DND-41 (cell line): ENCODE measurements at regions not wholly inside any gene's neighbourhood (a gene's known extent, or its start where the extent isn't known, plus 50 kb on each side); places are given as distances from the start of the nearest gene placed in this dataset.

Experiments
- ATAC-seq: fragments of 200-7000 bp; cut with Tn5 transposase; 3 replicates; pipeline ENCODE4 v1.9.1; 2021; ENCODE audit warnings: low read depth; ENCODE audit not compliant: insufficient read depth
- DNase-seq: peaks from one replicate; pipeline ENCODE4 v3.0.0-alpha.2; 2020
- H2AFZ ChIP-seq: 2 replicates; pipeline ENCODE4 v1.6.0; 2012; ENCODE audit warnings: low read depth, low read length
- H3K27ac ChIP-seq: 2 replicates; pipeline ENCODE4 v1.5.1; 2012; ENCODE audit warnings: low read length, inconsistent platforms
- H3K27me3 ChIP-seq: fragments of 200-600 bp; sonication (generic); 2 replicates; pipeline ENCODE4 v1.6.0; 2012; ENCODE audit warnings: low read length, mild to moderate bottlenecking, inconsistent platforms; ENCODE audit not compliant: insufficient read depth, poor library complexity
- H3K36me3 ChIP-seq: 2 replicates; pipeline ENCODE4 v1.5.1; 2012; ENCODE audit warnings: low read length, inconsistent platforms; ENCODE audit not compliant: insufficient read depth
- H3K4me1 ChIP-seq: 2 replicates; pipeline ENCODE4 v1.5.1; 2012; ENCODE audit warnings: mild to moderate bottlenecking, low read length; ENCODE audit not compliant: insufficient read depth
- H3K4me2 ChIP-seq: 2 replicates; pipeline ENCODE4 v1.6.0; 2012; ENCODE audit warnings: mild to moderate bottlenecking, moderate library complexity, low read length, inconsistent platforms; ENCODE audit not compliant: insufficient read depth
- H3K4me3 ChIP-seq, 2 experiments: fragments of 200-600 bp in 1 of 2; shearing (Covaris generic) in 1 of 2; 2 replicates each; pipeline ENCODE4 v1.5.1; 2012 to 2016; ENCODE audit warnings: inconsistent platforms in 2 of 2, low read length in 2 of 2, mild to moderate bottlenecking in 2 of 2, low read depth in 1 of 2, moderate library complexity in 1 of 2
- H3K79me2 ChIP-seq: 2 replicates; pipeline ENCODE4 v1.6.0; 2012; ENCODE audit warnings: low read length, inconsistent platforms; ENCODE audit not compliant: insufficient read depth
- H3K9ac ChIP-seq: 2 replicates; pipeline ENCODE4 v1.6.0; 2012; ENCODE audit warnings: low read depth, mild to moderate bottlenecking, inconsistent platforms, low read length, moderate library complexity
- H3K9me3 ChIP-seq: 2 replicates; pipeline ENCODE4 v1.5.1; 2012; ENCODE audit warnings: low read length, moderate library complexity, mild to moderate bottlenecking, inconsistent platforms; ENCODE audit not compliant: insufficient read depth, severe bottlenecking
- H4K20me1 ChIP-seq: 2 replicates; pipeline ENCODE4 v1.6.0; 2012; ENCODE audit warnings: low read length; ENCODE audit not compliant: insufficient read depth
- CTCF ChIP-seq: IDR thresholded peaks from 2 replicates; pipeline ENCODE4 v1.5.1; 2012; ENCODE audit warnings: borderline replicate concordance, low read length, moderate library complexity, mild to moderate bottlenecking; ENCODE audit not compliant: poor library complexity, severe bottlenecking; ENCODE audit errors: extremely low read depth
- EZH2 ChIP-seq: IDR thresholded peaks from 3 replicates; pipeline ENCODE4 v1.6.1; 2012; ENCODE audit warnings: borderline replicate concordance, low read depth, mild to moderate bottlenecking, moderate library complexity, low read length, inconsistent platforms; ENCODE audit not compliant: severe bottlenecking

- H3K79me2 ChIP-seq: no peaks in the 10 kb centered on the region
- H3K4me1 ChIP-seq: peaks cover 37% of the 10 kb centered on the region
- H3K27me3 ChIP-seq: no peaks in the 10 kb centered on the region
- ATAC-seq (no peak), DNase-seq (no peak)
- TF ChIP-seq EZH2: no peak
- TF ChIP-seq CTCF: no peak
- no peaks in the 10 kb centered on the region for H4K20me1 ChIP-seq
- no peak overlapping the region for H3K9ac ChIP-seq
- H3K9me3 ChIP-seq: no peaks in the 10 kb centered on the region
- H3K4me2 ChIP-seq: no peak overlapping the region
- no peak overlapping the region for H3K4me3 ChIP-seq
- peak overlapping the region; percentile 85 for H3K27ac ChIP-seq
- H3K36me3 ChIP-seq: no peaks in the 10 kb centered on the region
- no peak overlapping the region for H2AFZ ChIP-seq
Observed at GRCh38 chr20:23161968-23162696, 76.0 kb upstream of the CD93 start.

- no peaks in the 10 kb centered on the region for H3K79me2 ChIP-seq
- no peak overlapping the region for H3K4me3 ChIP-seq
- peak overlapping the region; percentile 85 for H3K27ac ChIP-seq
- no peak for TF ChIP-seq CTCF
- TF ChIP-seq EZH2: no peak
- H3K9ac ChIP-seq: peak overlapping the region; percentile 5; the same call in 1 of the 2 replicates
- H4K20me1 ChIP-seq: no peaks in the 10 kb centered on the region
- ATAC-seq (no peak), DNase-seq (no peak)
- H3K4me2 ChIP-seq: no peak overlapping the region
- no peaks in the 10 kb centered on the region for H3K27me3 ChIP-seq
- no peaks in the 10 kb centered on the region for H3K36me3 ChIP-seq
- no peaks in the 10 kb centered on the region for H3K9me3 ChIP-seq
- H3K4me1 ChIP-seq: peaks cover 37% of the 10 kb centered on the region
- no peak overlapping the region for H2AFZ ChIP-seq
Observed at GRCh38 chr20:23161244-23161891, 75.2 kb upstream of the CD93 start.

- H3K4me2 ChIP-seq: peak overlapping the region; percentile 50
- ATAC-seq (no peak), DNase-seq (no peak)
- no peaks in the 10 kb centered on the region for H4K20me1 ChIP-seq
- no peaks in the 10 kb centered on the region for H3K27me3 ChIP-seq
- H3K4me1 ChIP-seq: peaks cover 43% of the 10 kb centered on the region
- H3K9me3 ChIP-seq: no peaks in the 10 kb centered on the region
- H3K36me3 ChIP-seq: no peaks in the 10 kb centered on the region
- no peak overlapping the region for H3K4me3 ChIP-seq
- no peak for TF ChIP-seq EZH2
- TF ChIP-seq CTCF: no peak
- H2AFZ ChIP-seq: peak overlapping the region; percentile 29
- H3K9ac ChIP-seq: peak overlapping the region; percentile 44
- peak overlapping the region; percentile 85 for H3K27ac ChIP-seq
- no peaks in the 10 kb centered on the region for H3K79me2 ChIP-seq
Observed at GRCh38 chr20:23160536-23161243, 74.6 kb upstream of the CD93 start.
